ENCODE measurements at regions not wholly inside any gene's neighbourhood (a gene's known extent, or its start where the extent isn't known, plus 50 kb on each side); places are given as distances from the start of the nearest gene placed in this dataset.
"Not testable (repeated sequence)": the region's sequence is repeated elsewhere in the genome, so short reads cannot be mapped to it uniquely, and the experiment has no call there.

- H3K79me1 ChIP-seq (ENCODE audit: low read depth, low read length); H2BK12ac ChIP-seq (ENCODE audit: low read depth, low read length); H3K23ac ChIP-seq (ENCODE audit: insufficient read length); DNase-seq (ENCODE audit: low read depth in 1 of 2, low spot score in 2 of 2); FAIRE-seq; H3K4ac ChIP-seq (replicated peaks; ENCODE audit: insufficient read length, low read depth, low read length); H2BK15ac ChIP-seq (ENCODE audit: low read length); H3K9me3 ChIP-seq (ENCODE audit: insufficient read depth in 2 of 2, low read depth in 1 of 2, low read length in 1 of 2); H3K9ac ChIP-seq (replicated peaks in 1 of 4; ENCODE audit: extremely low read depth in 1 of 4, low read depth in 3 of 4, low read length in 3 of 4); H4K5ac ChIP-seq (ENCODE audit: insufficient read length, low read depth, low read length); H3K4me1 ChIP-seq (replicated peaks in 1 of 4; ENCODE audit: control insufficient read depth in 3 of 4, insufficient read depth in 4 of 4, low read length in 3 of 4); H3K4me3 ChIP-seq (ENCODE audit: extremely low read depth in 1 of 4, insufficient read depth in 2 of 4, low read depth in 3 of 4, low read length in 4 of 4); H4K8ac ChIP-seq (ENCODE audit: extremely low read depth, insufficient read depth, low read length); H3K27me3 ChIP-seq (replicated peaks in 1 of 4; ENCODE audit: control insufficient read depth in 3 of 4, extremely low read depth in 1 of 4, insufficient read depth in 3 of 4, low read length in 3 of 4); H3K56ac ChIP-seq (replicated peaks; ENCODE audit: insufficient read length, low read depth, low read length); H4K20me1 ChIP-seq (replicated peaks in 1 of 2; ENCODE audit: control insufficient read depth in 1 of 2, insufficient read depth in 2 of 2, low read length in 2 of 2); H3K36me3 ChIP-seq (ENCODE audit: control insufficient read depth in 2 of 4, insufficient read depth in 4 of 4, low read length in 3 of 4); H2BK20ac ChIP-seq (ENCODE audit: low read length); H3K27ac ChIP-seq (ENCODE audit: low read depth, low read length); H3K14ac ChIP-seq (ENCODE audit: insufficient read length); H2AK5ac ChIP-seq (ENCODE audit: low read depth, low read length); H4K91ac ChIP-seq (replicated peaks; ENCODE audit: insufficient read length, low read length); H2BK5ac ChIP-seq (ENCODE audit: low read depth, low read length); H2AFZ ChIP-seq (ENCODE audit: low read length); H3K23me2 ChIP-seq (ENCODE audit: low read depth, low read length); H3K18ac ChIP-seq (ENCODE audit: extremely low read depth, low read length); H2BK120ac ChIP-seq (replicated peaks; ENCODE audit: low read depth, low read length); POLR2A ChIA-PET (ENCODE audit: partially characterized antibody); H3K4me2 ChIP-seq (ENCODE audit: insufficient read depth in 1 of 2, low read depth in 2 of 2, low read length in 2 of 2); H3K79me2 ChIP-seq (ENCODE audit: control insufficient read depth in 1 of 2, insufficient read depth in 2 of 2, low read length in 2 of 2): not testable (repeated sequence)
- WGBS, 2 experiments (ENCODE audit: extremely low coverage in 1 of 2, insufficient coverage in 1 of 2, insufficient read length in 1 of 2, insufficient replicate concordance in 2 of 2, low coverage in 1 of 2, low lambda C conversion rate in 2 of 2, missing lambda C conversion rate in 1 of 2), result 89% methylated on average over 11 of the region's 11 CpGs; no CpG with 5 or more reads in 1 of the 2 experiments
- CTCF ChIA-PET (ENCODE audit: partially characterized antibody), result interaction anchor here (0.5 kb wide), 1 partner anchor 87 kb away, joined by 3 read pairs; no protein-coding TSS in a partner anchor
Observed at GRCh38 chr16:73943184-73943583, 353.4 kb upstream of the PSMD7 start.

- H2BK5ac ChIP-seq (ENCODE audit: low read depth, low read length); H3K23ac ChIP-seq (ENCODE audit: insufficient read length): not testable (repeated sequence)
Observed at GRCh38 chr16:73940786-73941185, 355.8 kb upstream of the PSMD7 start.

More at GRCh38 chr16:73940786-73941185, 355.8 kb upstream of the PSMD7 start:
- CTCF ChIA-PET (ENCODE audit: partially characterized antibody), result interaction anchor here (0.6 to 1.2 kb wide), 2 partner anchors 14 to 16 kb away, joined by 3 read pairs; no protein-coding TSS in a partner anchor
- DNase-seq (ENCODE audit: low read depth in 1 of 2, low spot score in 2 of 2); H3K27ac ChIP-seq (ENCODE audit: low read depth, low read length); H3K4me3 ChIP-seq (ENCODE audit: extremely low read depth in 1 of 4, insufficient read depth in 2 of 4, low read depth in 3 of 4, low read length in 4 of 4); H2BK15ac ChIP-seq (ENCODE audit: low read length); H3K18ac ChIP-seq (ENCODE audit: extremely low read depth, low read length); H2BK20ac ChIP-seq (ENCODE audit: low read length); H3K9me3 ChIP-seq (ENCODE audit: insufficient read depth in 2 of 2, low read depth in 1 of 2, low read length in 1 of 2); H2AK5ac ChIP-seq (ENCODE audit: low read depth, low read length); H3K9ac ChIP-seq (replicated peaks in 1 of 4; ENCODE audit: extremely low read depth in 1 of 4, low read depth in 3 of 4, low read length in 3 of 4); H3K79me2 ChIP-seq (ENCODE audit: control insufficient read depth in 1 of 2, insufficient read depth in 2 of 2, low read length in 2 of 2); H4K5ac ChIP-seq (ENCODE audit: insufficient read length, low read depth, low read length); H3K56ac ChIP-seq (replicated peaks; ENCODE audit: insufficient read length, low read depth, low read length); H2BK120ac ChIP-seq (replicated peaks; ENCODE audit: low read depth, low read length); H3K14ac ChIP-seq (ENCODE audit: insufficient read length); FAIRE-seq; H3K23me2 ChIP-seq (ENCODE audit: low read depth, low read length); H2AFZ ChIP-seq (ENCODE audit: low read length); H3K27me3 ChIP-seq (replicated peaks in 1 of 4; ENCODE audit: control insufficient read depth in 3 of 4, extremely low read depth in 1 of 4, insufficient read depth in 3 of 4, low read length in 3 of 4); H2BK12ac ChIP-seq (ENCODE audit: low read depth, low read length); H3K4me1 ChIP-seq (replicated peaks in 1 of 4; ENCODE audit: control insufficient read depth in 3 of 4, insufficient read depth in 4 of 4, low read length in 3 of 4); POLR2A ChIA-PET (ENCODE audit: partially characterized antibody); H3K4me2 ChIP-seq (ENCODE audit: insufficient read depth in 1 of 2, low read depth in 2 of 2, low read length in 2 of 2); H3K4ac ChIP-seq (replicated peaks; ENCODE audit: insufficient read length, low read depth, low read length); H3K36me3 ChIP-seq (ENCODE audit: control insufficient read depth in 2 of 4, insufficient read depth in 4 of 4, low read length in 3 of 4); H4K20me1 ChIP-seq (replicated peaks in 1 of 2; ENCODE audit: control insufficient read depth in 1 of 2, insufficient read depth in 2 of 2, low read length in 2 of 2); H3K79me1 ChIP-seq (ENCODE audit: low read depth, low read length); H4K8ac ChIP-seq (ENCODE audit: extremely low read depth, insufficient read depth, low read length); H4K91ac ChIP-seq (replicated peaks; ENCODE audit: insufficient read length, low read length): not testable (repeated sequence)
- WGBS, 2 experiments (ENCODE audit: extremely low coverage in 1 of 2, insufficient coverage in 1 of 2, insufficient read length in 1 of 2, insufficient replicate concordance in 2 of 2, low coverage in 1 of 2, low lambda C conversion rate in 2 of 2, missing lambda C conversion rate in 1 of 2), result 98% methylated on average over 7 of the region's 7 CpGs; no CpG with 5 or more reads in 1 of the 2 experiments

Measured in H1 (cell line).